IMR-90 (cell line): ENCODE measurements at regions not wholly inside any gene's neighbourhood (a gene's known extent, or its start where the extent isn't known, plus 50 kb on each side); places are given as distances from the start of the nearest gene placed in this dataset.
A peak's percentile ranks its signal among the peaks of the same experiment; 100 is the strongest.

Experiments used
- ATAC-seq: fragments of 200-7000 bp; cut with Tn5 transposase; 2 replicates; pipeline ENCODE4 v1.9.1; 2020; ENCODE audit warnings: low read depth, mild to moderate bottlenecking, moderate library complexity
- BruUV-seq: library from RNA; stranded (reverse); fragments of 400-500 nt; replicated peaks from 2 replicates; lab custom pipeline; 2021; lab: Mats Ljungman, UMichigan
- CTCF ChIA-PET: fragments of 300-600 bp; formaldehyde crosslinking; extraction: SDS; loops from one replicate; lab custom pipeline; 2021; ENCODE audit warnings: antibody characterized with exemption; lab: Yijun Ruan, JAX
- POLR2A ChIA-PET: fragments of 300-600 bp; sonication (Branson Sonifier 250); formaldehyde crosslinking; loops from one replicate; lab custom pipeline; 2022; ENCODE audit warnings: antibody characterized with exemption; ENCODE audit not compliant: unreplicated experiment; lab: Charles Lee
- DNase-seq: peaks from one replicate; pipeline ENCODE4 v3.0.0; 2013
- H2AFZ ChIP-seq: replicated peaks from 2 replicates; pipeline ENCODE3; 2013; ENCODE audit warnings: low read length, mild to moderate bottlenecking; ENCODE audit not compliant: poor library complexity
- H2AK5ac ChIP-seq: 2 replicates; pipeline ENCODE4 v1.6.1; 2013; ENCODE audit warnings: low read depth, low read length, inconsistent platforms
- H2AK9ac ChIP-seq: replicated peaks from 2 replicates; pipeline ENCODE3; 2013; ENCODE audit warnings: mild to moderate bottlenecking, low read depth, low read length, moderate library complexity; ENCODE audit not compliant: poor library complexity
- H2BK120ac ChIP-seq: 2 replicates; pipeline ENCODE4 v1.6.1; 2013; ENCODE audit warnings: low read depth, low read length, inconsistent platforms
- H2BK15ac ChIP-seq: 3 replicates; pipeline ENCODE4 v1.6.1; 2013; ENCODE audit warnings: low read depth, low read length, inconsistent platforms
- H2BK20ac ChIP-seq: 2 replicates; pipeline ENCODE4 v1.6.1; 2013; ENCODE audit warnings: low read depth, mild to moderate bottlenecking, inconsistent platforms, low read length, moderate library complexity
- H2BK5ac ChIP-seq: 2 replicates; pipeline ENCODE4 v1.6.1; 2013; ENCODE audit warnings: mild to moderate bottlenecking, low read depth, low read length, inconsistent platforms; ENCODE audit not compliant: poor library complexity, severe bottlenecking
- H3K14ac ChIP-seq: replicated peaks from 2 replicates; pipeline ENCODE4 v1.6.1; 2013; ENCODE audit warnings: low read depth, low read length, inconsistent platforms
- H3K18ac ChIP-seq: 2 replicates; pipeline ENCODE4 v1.6.1; 2013; ENCODE audit warnings: low read depth, low read length, control low read depth
- H3K23ac ChIP-seq: 2 replicates; pipeline ENCODE4 v1.6.1; 2013; ENCODE audit warnings: low read depth, low read length, inconsistent platforms
- H3K27ac ChIP-seq: 2 replicates; pipeline ENCODE4 v1.5.1; 2013; ENCODE audit warnings: mild to moderate bottlenecking, control low read depth, low read length; ENCODE audit not compliant: insufficient read depth
- H3K27me3 ChIP-seq: 2 replicates; pipeline ENCODE4 v1.6.1; 2013; ENCODE audit warnings: low read length; ENCODE audit not compliant: control insufficient read depth, insufficient read depth
- H3K36me3 ChIP-seq: 2 replicates; pipeline ENCODE4 v1.6.1; 2013; ENCODE audit warnings: low read length, mixed read lengths; ENCODE audit not compliant: control insufficient read depth, insufficient read depth
- H3K4ac ChIP-seq: 2 replicates; pipeline ENCODE4 v1.6.1; 2013; ENCODE audit warnings: low read depth, low read length, inconsistent platforms
- H3K4me1 ChIP-seq: 2 replicates; pipeline ENCODE4 v1.6.1; 2013; ENCODE audit warnings: low read length, mixed read lengths; ENCODE audit not compliant: control insufficient read depth, insufficient read depth
- H3K4me2 ChIP-seq: 2 replicates; pipeline ENCODE4 v1.6.1; 2013; ENCODE audit warnings: low read depth, mild to moderate bottlenecking, control low read depth, low read length, moderate library complexity
- H3K4me3 ChIP-seq: 2 replicates; pipeline ENCODE4 v1.5.1; 2013; ENCODE audit warnings: low read depth, mild to moderate bottlenecking, control low read depth, low read length, moderate library complexity; ENCODE audit not compliant: insufficient read depth
- H3K56ac ChIP-seq: 2 replicates; pipeline ENCODE4 v1.6.1; 2013; ENCODE audit warnings: low read length, inconsistent platforms; ENCODE audit not compliant: insufficient read depth; ENCODE audit errors: extremely low read depth
- H3K79me1 ChIP-seq, 2 experiments: 2 replicates each; pipeline ENCODE4 v1.6.1; 2013; ENCODE audit warnings: low read length in 2 of 2, inconsistent platforms in 1 of 2, low read depth in 1 of 2
- H3K9ac ChIP-seq: 2 replicates; pipeline ENCODE4 v1.6.1; 2013; ENCODE audit warnings: low read depth, low read length, control low read depth
- H3K9me1 ChIP-seq: 2 replicates; pipeline ENCODE4 v1.6.1; 2013; ENCODE audit warnings: low read length, inconsistent platforms; ENCODE audit not compliant: insufficient read depth
- H3K9me3 ChIP-seq: 2 replicates; pipeline ENCODE4 v1.6.1; 2013; ENCODE audit warnings: low read length; ENCODE audit not compliant: control insufficient read depth, insufficient read depth
- H4K20me1 ChIP-seq: 2 replicates; pipeline ENCODE4 v1.6.1; 2013; ENCODE audit warnings: low read length, inconsistent platforms; ENCODE audit not compliant: insufficient read depth
- H4K5ac ChIP-seq: 2 replicates; pipeline ENCODE4 v1.6.1; 2013; ENCODE audit warnings: mild to moderate bottlenecking, low read depth, low read length, control low read depth
- H4K8ac ChIP-seq, 2 experiments: 2 replicates each; pipeline ENCODE4 v1.6.1; 2013; ENCODE audit warnings: low read depth in 2 of 2, low read length in 2 of 2, control low read depth in 1 of 2, inconsistent platforms in 1 of 2
- H4K91ac ChIP-seq: 2 replicates; pipeline ENCODE4 v1.6.1; 2013; ENCODE audit warnings: low read depth, low read length, inconsistent platforms; ENCODE audit not compliant: insufficient read depth
- CEBPB ChIP-seq: IDR thresholded peaks from 2 replicates; pipeline ENCODE4 v1.6.1; 2012; ENCODE audit warnings: low read depth, low read length, improper control_type of control experiment
- FOS ChIP-seq: fragments of 150-350 bp; IDR thresholded peaks from 2 replicates; pipeline ENCODE4 v1.6.1; 2016; ENCODE audit warnings: low read depth, low read length
- WGBS, 2 experiments: methylation state at CpG; one replicate each; pipeline versions ENCODE4 v1.1.5 to v1.1.7; 2013; ENCODE audit warnings: missing lambda C conversion rate in 2 of 2; ENCODE audit not compliant: insufficient read length in 1 of 2; ENCODE audit errors: extremely low coverage in 2 of 2; 5-methylcytosine and 5-hydroxymethylcytosine counted together
- dilution Hi-C: fragments of 300-500 bp; cut with HindIII; formaldehyde crosslinking; loops from one replicate; pipeline ENCODE4 v1.14.3; 2018; ENCODE audit warnings: low sequenced_read_pairs; ENCODE audit not compliant: unreplicated experiment
- in situ Hi-C: fragments of 300-500 bp; cut with MboI; formaldehyde crosslinking; loops from 3 replicates; pipeline ENCODE4 v1.14.3; 2019; ENCODE audit warnings: low sequenced_read_pairs, inconsistent platforms, mixed read lengths
- intact Hi-C: fragments of 100-400 bp; cut with micrococcal nuclease; formaldehyde crosslinking; loops from 2 replicates; pipeline ENCODE4 v1.10.0; 2022
- TF ChIP-seq, protein P1 (sequence below): fragments of 150-350 bp; IDR thresholded peaks from 2 replicates; pipeline ENCODE4 v1.6.1; 2016; ENCODE audit warnings: low read depth, mild to moderate bottlenecking, low read length, moderate library complexity, borderline replicate concordance

- Histone ChIP-seq H3K4me2 (no peak overlapping the region), H3K36me3 (no peaks in the 10 kb centered on the region), H4K5ac (no peak overlapping the region), H3K9ac (no peak overlapping the region), H3K4ac (no peak overlapping the region), H2AK9ac (no peak overlapping the region), H3K56ac (no peak overlapping the region), H2AK5ac (no peak overlapping the region), H2BK5ac (no peak overlapping the region), H3K4me1 (no peaks in the 10 kb centered on the region), H3K4me3 (no peak overlapping the region), H4K91ac (no peak overlapping the region), H2AFZ (no peak overlapping the region), H3K9me3 (no peaks in the 10 kb centered on the region), H3K27ac (no peak overlapping the region), H3K14ac (no peak overlapping the region), H4K8ac (no peak overlapping the region), H4K20me1 (no peaks in the 10 kb centered on the region), H3K18ac (no peak overlapping the region), H2BK120ac (no peak overlapping the region), H3K23ac (no peak overlapping the region), H3K79me1 (no peaks in the 10 kb centered on the region), H2BK20ac (no peak overlapping the region), H3K27me3 (no peaks in the 10 kb centered on the region), H2BK15ac (no peak overlapping the region), H3K9me1 (no peaks in the 10 kb centered on the region)
- intact Hi-C loops (no loop called here), dilution Hi-C loops (no loop called here), in situ Hi-C loops (no loop called here)
- CTCF ChIA-PET, result no interaction called here
- POLR2A ChIA-PET, result no interaction called here
- no TSS peak for BruUV-seq
- 87% methylated on average over 7 of the region's 14 CpGs; no CpG with 5 or more reads in 1 of the 2 experiments for WGBS, 2 experiments
- TF ChIP-seq FOS (no peak), CEBPB (peak; percentile 46; the same call in 1 of the 2 replicates)
- TF ChIP-seq, protein P1, sequence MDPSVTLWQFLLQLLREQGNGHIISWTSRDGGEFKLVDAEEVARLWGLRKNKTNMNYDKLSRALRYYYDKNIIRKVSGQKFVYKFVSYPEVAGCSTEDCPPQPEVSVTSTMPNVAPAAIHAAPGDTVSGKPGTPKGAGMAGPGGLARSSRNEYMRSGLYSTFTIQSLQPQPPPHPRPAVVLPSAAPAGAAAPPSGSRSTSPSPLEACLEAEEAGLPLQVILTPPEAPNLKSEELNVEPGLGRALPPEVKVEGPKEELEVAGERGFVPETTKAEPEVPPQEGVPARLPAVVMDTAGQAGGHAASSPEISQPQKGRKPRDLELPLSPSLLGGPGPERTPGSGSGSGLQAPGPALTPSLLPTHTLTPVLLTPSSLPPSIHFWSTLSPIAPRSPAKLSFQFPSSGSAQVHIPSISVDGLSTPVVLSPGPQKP, result no peak
- DNase-seq (no peak), ATAC-seq (no peak)
Measured at GRCh38 chr12:115474539-115475353, 790.8 kb upstream of the TBX3 start.
